ENCODE measurements at regions not wholly inside any gene's neighbourhood (a gene's known extent, or its start where the extent isn't known, plus 50 kb on each side); places are given as distances from the start of the nearest gene placed in this dataset.

DNA sequence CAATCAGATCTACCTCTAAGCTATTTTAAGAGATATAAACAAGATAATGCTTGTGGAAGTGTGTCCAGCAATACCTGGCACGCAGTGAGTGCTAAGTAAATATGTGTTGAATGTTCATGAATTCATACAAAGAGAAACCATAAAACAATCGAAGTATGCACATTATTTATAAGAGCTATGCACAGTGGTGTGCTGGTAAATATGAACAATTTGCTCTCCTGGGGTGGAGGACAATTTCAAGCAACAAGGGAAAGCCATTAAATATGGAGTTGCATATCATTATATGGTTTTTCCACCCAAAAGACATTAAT is 526.6 kb upstream of the MARCKS start:
- TF ChIP-seq POLR2AphosphoS5 (IDR thresholded peaks at IDR 0.05; ENCODE audit: low read depth, low read length) = no peak
- TF ChIP-seq, protein P1, sequence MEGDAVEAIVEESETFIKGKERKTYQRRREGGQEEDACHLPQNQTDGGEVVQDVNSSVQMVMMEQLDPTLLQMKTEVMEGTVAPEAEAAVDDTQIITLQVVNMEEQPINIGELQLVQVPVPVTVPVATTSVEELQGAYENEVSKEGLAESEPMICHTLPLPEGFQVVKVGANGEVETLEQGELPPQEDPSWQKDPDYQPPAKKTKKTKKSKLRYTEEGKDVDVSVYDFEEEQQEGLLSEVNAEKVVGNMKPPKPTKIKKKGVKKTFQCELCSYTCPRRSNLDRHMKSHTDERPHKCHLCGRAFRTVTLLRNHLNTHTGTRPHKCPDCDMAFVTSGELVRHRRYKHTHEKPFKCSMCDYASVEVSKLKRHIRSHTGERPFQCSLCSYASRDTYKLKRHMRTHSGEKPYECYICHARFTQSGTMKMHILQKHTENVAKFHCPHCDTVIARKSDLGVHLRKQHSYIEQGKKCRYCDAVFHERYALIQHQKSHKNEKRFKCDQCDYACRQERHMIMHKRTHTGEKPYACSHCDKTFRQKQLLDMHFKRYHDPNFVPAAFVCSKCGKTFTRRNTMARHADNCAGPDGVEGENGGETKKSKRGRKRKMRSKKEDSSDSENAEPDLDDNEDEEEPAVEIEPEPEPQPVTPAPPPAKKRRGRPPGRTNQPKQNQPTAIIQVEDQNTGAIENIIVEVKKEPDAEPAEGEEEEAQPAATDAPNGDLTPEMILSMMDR (IDR thresholded peaks at IDR 0.05) = no peak
- TF ChIP-seq JUND (IDR thresholded peaks at IDR 0.05) = no peak

Data from SK-N-SH (cell line).